WERI-Rb-1 (cell line): ENCODE measurements at regions not wholly inside any gene's neighbourhood (a gene's known extent, or its start where the extent isn't known, plus 50 kb on each side); places are given as distances from the start of the nearest gene placed in this dataset.

Source experiments
- DNase-seq: peaks from one replicate; pipeline ENCODE4 v3.0.0-alpha.2; 2020
- H3K27ac ChIP-seq: fragments of 250-450 bp; sonication (Bioruptor Pico); 2 replicates; pipeline ENCODE4 v1.5.1; 2020; ENCODE audit warnings: mild to moderate bottlenecking, moderate library complexity
- H3K27me3 ChIP-seq: fragments of 250-450 bp; sonication (Bioruptor Pico); 2 replicates; pipeline ENCODE4 v1.5.1; 2021; ENCODE audit warnings: mild to moderate bottlenecking, low read depth, moderate library complexity; ENCODE audit not compliant: insufficient read depth, severe bottlenecking
- H3K36me3 ChIP-seq: fragments of 250-450 bp; sonication (Bioruptor Pico); 2 replicates; pipeline ENCODE4 v1.5.1; 2020; ENCODE audit warnings: mild to moderate bottlenecking, moderate library complexity
- H3K4me3 ChIP-seq: 2 replicates; pipeline ENCODE4 v1.5.1; 2011; ENCODE audit warnings: low read depth, mild to moderate bottlenecking, control low read depth, low read length
- H3K9me3 ChIP-seq: fragments of 250-450 bp; sonication (Bioruptor Pico); 2 replicates; pipeline ENCODE4 v1.5.1; 2021; ENCODE audit warnings: mild to moderate bottlenecking, moderate library complexity; ENCODE audit not compliant: severe bottlenecking
- TF ChIP-seq, protein P1 (sequence below): IDR thresholded peaks from 2 replicates; pipeline ENCODE4 v1.5.1; 2011; ENCODE audit warnings: low read depth, mild to moderate bottlenecking, control low read depth, inconsistent platforms, low read length

- no peaks in the 10 kb centered on the region for H3K9me3 ChIP-seq
- no peak overlapping the region for H3K27ac ChIP-seq
- H3K27me3 ChIP-seq, result no peaks in the 10 kb centered on the region
- no peak overlapping the region for H3K4me3 ChIP-seq
- no peak for DNase-seq
- H3K36me3 ChIP-seq, result peaks cover 4% of the 10 kb centered on the region
- TF ChIP-seq, protein P1, sequence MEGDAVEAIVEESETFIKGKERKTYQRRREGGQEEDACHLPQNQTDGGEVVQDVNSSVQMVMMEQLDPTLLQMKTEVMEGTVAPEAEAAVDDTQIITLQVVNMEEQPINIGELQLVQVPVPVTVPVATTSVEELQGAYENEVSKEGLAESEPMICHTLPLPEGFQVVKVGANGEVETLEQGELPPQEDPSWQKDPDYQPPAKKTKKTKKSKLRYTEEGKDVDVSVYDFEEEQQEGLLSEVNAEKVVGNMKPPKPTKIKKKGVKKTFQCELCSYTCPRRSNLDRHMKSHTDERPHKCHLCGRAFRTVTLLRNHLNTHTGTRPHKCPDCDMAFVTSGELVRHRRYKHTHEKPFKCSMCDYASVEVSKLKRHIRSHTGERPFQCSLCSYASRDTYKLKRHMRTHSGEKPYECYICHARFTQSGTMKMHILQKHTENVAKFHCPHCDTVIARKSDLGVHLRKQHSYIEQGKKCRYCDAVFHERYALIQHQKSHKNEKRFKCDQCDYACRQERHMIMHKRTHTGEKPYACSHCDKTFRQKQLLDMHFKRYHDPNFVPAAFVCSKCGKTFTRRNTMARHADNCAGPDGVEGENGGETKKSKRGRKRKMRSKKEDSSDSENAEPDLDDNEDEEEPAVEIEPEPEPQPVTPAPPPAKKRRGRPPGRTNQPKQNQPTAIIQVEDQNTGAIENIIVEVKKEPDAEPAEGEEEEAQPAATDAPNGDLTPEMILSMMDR, result no peak
These were observed 74.2 kb upstream of the MACF1 start for GRCh38 chr1:39130325-39130724.

- Histone ChIP-seq H3K9me3 (no peaks in the 10 kb centered on the region), H3K36me3 (no peaks in the 10 kb centered on the region), H3K27me3 (no peaks in the 10 kb centered on the region), H3K4me3 (no peak overlapping the region), H3K27ac (no peak overlapping the region)
- DNase-seq, result no peak
- TF ChIP-seq, protein P1, result no peak
These were observed 72.6 kb upstream of the MACF1 start for GRCh38 chr1:39131940-39132339.

DNA sequence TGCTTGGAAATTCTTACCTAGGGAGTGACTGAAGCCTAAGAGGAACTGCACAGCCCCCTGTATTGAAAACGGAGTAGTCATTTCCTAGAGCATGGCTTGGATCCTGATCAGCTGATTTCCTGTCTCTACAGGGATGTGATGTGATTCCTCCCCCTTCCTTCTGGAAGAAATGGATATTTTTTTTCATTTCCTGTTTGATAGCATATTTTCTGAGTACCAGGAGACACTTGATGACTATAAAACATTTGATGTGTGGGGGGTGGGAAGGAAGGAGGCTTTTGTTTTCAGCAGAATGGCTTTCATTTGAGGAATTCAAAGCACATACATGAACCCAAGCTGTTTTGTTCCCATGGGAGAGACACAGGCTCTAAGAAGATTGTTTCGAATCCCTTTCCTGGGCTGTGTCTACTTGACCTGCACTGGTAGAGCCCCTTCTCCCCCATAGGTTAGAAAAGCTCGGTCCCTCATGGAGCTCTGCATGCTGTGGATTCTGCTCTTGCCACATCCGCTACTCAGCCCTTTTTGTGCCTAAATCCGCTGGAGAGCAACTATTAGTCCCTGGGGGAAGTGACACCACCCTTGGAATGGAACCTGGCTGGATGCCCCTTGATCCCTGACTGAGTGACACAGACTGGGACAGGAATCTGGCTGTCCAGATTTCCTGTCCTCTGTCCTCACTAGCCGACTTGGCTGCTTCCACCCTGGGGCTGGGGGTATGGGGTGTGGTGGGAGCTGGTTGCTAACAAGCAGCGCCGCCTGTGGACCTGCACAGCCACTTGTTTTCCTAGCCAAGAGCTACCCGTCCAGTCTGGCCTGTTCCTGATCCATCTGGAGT lies 71.8 kb upstream of the MACF1 start:
- Histone ChIP-seq H3K27ac (no peak overlapping the region), H3K9me3 (no peaks in the 10 kb centered on the region), H3K27me3 (no peaks in the 10 kb centered on the region), H3K4me3 (no peak overlapping the region), H3K36me3 (no peaks in the 10 kb centered on the region)
- peak; percentile 40 for DNase-seq
- TF ChIP-seq, protein P1, result no peak

DNA sequence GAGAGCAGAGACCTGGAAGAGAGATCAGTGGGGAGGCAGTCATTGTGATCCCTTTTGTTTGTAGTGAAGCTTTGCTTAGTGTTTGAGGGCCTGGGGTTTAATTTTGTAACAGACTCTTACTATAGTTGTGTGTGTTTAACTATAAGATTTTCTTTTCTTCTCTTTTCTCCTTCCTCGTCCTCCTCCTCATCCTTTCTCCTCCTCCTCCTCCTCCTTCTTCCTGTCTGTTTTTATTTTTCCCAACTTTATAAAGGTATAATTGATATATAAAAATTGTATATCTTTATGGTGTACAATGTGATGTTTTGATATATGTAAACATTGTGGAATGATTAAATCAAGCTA lies 71.2 kb upstream of the MACF1 start:
- no peak overlapping the region for H3K27ac ChIP-seq
- TF ChIP-seq, protein P1, result no peak
- no peaks in the 10 kb centered on the region for H3K36me3 ChIP-seq
- DNase-seq, result no peak
- no peaks in the 10 kb centered on the region for H3K9me3 ChIP-seq
- H3K4me3 ChIP-seq, result no peak overlapping the region
- H3K27me3 ChIP-seq, result no peaks in the 10 kb centered on the region

DNA sequence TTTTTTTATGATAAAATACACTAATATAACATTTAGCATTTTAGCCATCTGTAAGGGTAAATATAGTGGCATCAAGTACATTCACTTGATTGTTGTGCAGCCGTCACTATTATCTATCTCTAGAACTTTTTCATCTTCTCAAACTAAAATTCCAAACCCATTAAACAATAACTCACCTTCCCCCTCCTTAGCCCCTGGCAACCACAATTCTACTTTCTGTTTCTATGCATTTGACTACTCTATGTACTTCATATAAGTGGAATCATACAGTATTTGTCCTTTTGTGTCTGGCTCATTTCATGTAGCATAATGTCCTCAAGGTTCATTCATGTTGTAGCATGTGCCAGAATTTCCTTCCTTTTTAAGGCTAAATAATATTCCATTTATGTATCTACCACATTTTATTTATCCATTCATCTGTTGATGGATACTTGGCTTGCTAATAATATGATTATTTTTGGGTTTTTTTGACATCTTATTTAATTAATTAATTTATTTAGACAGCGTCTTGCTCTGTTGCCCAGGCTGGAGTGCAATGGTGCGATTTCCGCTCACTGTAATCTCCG lies 69.6 kb upstream of the MACF1 start:
- Histone ChIP-seq H3K27ac (no peak overlapping the region), H3K9me3 (no peaks in the 10 kb centered on the region), H3K4me3 (no peak overlapping the region), H3K36me3 (no peaks in the 10 kb centered on the region), H3K27me3 (no peaks in the 10 kb centered on the region)
- TF ChIP-seq, protein P1, result no peak
- DNase-seq, result no peak

DNA sequence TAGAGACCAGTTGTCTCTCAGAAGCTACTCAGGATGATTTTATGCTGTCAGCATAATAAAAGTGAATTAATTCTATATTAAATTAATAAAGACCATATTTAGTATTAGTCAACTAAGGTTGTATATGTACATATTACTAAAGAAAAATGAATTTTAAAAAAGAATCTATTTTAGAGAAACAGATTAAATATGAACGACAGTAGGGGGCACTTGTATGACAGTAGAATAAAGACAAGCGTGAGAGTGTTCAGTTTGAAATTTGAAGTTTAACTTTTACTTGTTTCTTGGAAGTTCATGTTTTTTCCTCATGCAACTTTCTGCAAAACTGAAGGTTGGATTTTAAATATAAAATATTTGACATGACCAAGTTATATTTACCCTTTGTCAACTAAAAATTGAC lies 67.9 kb upstream of the MACF1 start:
- TF ChIP-seq, protein P1, result no peak
- no peaks in the 10 kb centered on the region for H3K9me3 ChIP-seq
- H3K4me3 ChIP-seq, result no peak overlapping the region
- no peaks in the 10 kb centered on the region for H3K36me3 ChIP-seq
- H3K27ac ChIP-seq, result no peak overlapping the region
- H3K27me3 ChIP-seq, result no peaks in the 10 kb centered on the region
- DNase-seq, result no peak
